OCI-LY1 (cell line): ENCODE measurements at regions not wholly inside any gene's neighbourhood (a gene's known extent, or its start where the extent isn't known, plus 50 kb on each side); places are given as distances from the start of the nearest gene placed in this dataset.

Experiments used
- H2AFZ ChIP-seq: fragments of 200-600 bp; sonication (generic), shearing (Covaris generic); 2 replicates; pipeline ENCODE4 v1.6.0; 2014; ENCODE audit warnings: antibody characterized with exemption, mild to moderate bottlenecking, low read length
- H3F3A ChIP-seq: fragments of 200-600 bp; sonication (generic), shearing (Covaris generic); 2 replicates; pipeline ENCODE4 v1.6.0; 2014; ENCODE audit warnings: mild to moderate bottlenecking, antibody characterized with exemption, low read length, moderate library complexity; ENCODE audit not compliant: insufficient read depth
- H3K27ac ChIP-seq: fragments of 200-600 bp; sonication (generic); 2 replicates; pipeline ENCODE4 v1.5.1; 2014; ENCODE audit warnings: low read length, mixed run types, mild to moderate bottlenecking, low read depth; ENCODE audit not compliant: poor library complexity, severe bottlenecking
- H3K27me3 ChIP-seq: fragments of 200-600 bp; sonication (generic); 2 replicates; pipeline ENCODE4 v1.6.0; 2014; ENCODE audit warnings: antibody characterized with exemption, mild to moderate bottlenecking, low read length, moderate library complexity; ENCODE audit not compliant: insufficient read depth
- H3K36me3 ChIP-seq: fragments of 200-600 bp; sonication (generic); 2 replicates; pipeline ENCODE4 v1.6.1; 2014; ENCODE audit warnings: mild to moderate bottlenecking, antibody characterized with exemption, low read length, moderate library complexity, mixed read lengths; ENCODE audit not compliant: insufficient read depth
- H3K4me1 ChIP-seq: fragments of 200-600 bp; sonication (generic); 2 replicates; pipeline ENCODE4 v1.5.1; 2014; ENCODE audit warnings: mild to moderate bottlenecking, low read length, moderate library complexity; ENCODE audit not compliant: insufficient read depth, severe bottlenecking
- H3K4me2 ChIP-seq: fragments of 200-600 bp; sonication (generic), shearing (Covaris generic); 2 replicates; pipeline ENCODE4 v1.6.1; 2014; ENCODE audit warnings: low read length
- H3K4me3 ChIP-seq: fragments of 200-600 bp; sonication (generic); 2 replicates; pipeline ENCODE4 v1.5.1; 2014; ENCODE audit warnings: low read length, low read depth, mild to moderate bottlenecking, mixed read lengths; ENCODE audit not compliant: poor library complexity, severe bottlenecking
- H3K79me2 ChIP-seq: fragments of 200-600 bp; shearing (Covaris generic); 2 replicates; pipeline ENCODE4 v1.6.1; 2016; ENCODE audit warnings: mixed run types, low read length, mixed read lengths; ENCODE audit not compliant: insufficient read depth
- H3K9ac ChIP-seq: fragments of 200-600 bp; sonication (generic), shearing (Covaris generic); 2 replicates; pipeline ENCODE4 v1.6.1; 2014; ENCODE audit warnings: mild to moderate bottlenecking, low read length, mixed read lengths
- H3K9me2 ChIP-seq: fragments of 200-600 bp; sonication (generic), shearing (Covaris generic); 2 replicates; pipeline ENCODE4 v1.6.1; 2014; ENCODE audit warnings: low read depth, mild to moderate bottlenecking, low read length, mixed read lengths
- H3K9me3 ChIP-seq: fragments of 200-600 bp; shearing (Covaris generic); 2 replicates; pipeline ENCODE4 v1.6.1; 2014; ENCODE audit warnings: low read length, mixed read lengths
- H4K20me1 ChIP-seq: fragments of 200-600 bp; sonication (generic), shearing (Covaris generic); 2 replicates; pipeline ENCODE4 v1.6.0; 2016; ENCODE audit warnings: mild to moderate bottlenecking, low read length; ENCODE audit not compliant: insufficient read depth
- EZH2 ChIP-seq: fragments of 200-600 bp; sonication (generic), shearing (Covaris generic); IDR thresholded peaks from 2 replicates; pipeline ENCODE4 v1.8.0; 2017; ENCODE audit warnings: borderline replicate concordance, mixed run types, mild to moderate bottlenecking, antibody characterized with exemption, low read length, moderate library complexity, mixed read lengths
- TF ChIP-seq, protein P1 (sequence below): fragments of 200-600 bp; sonication (generic), shearing (Covaris generic); IDR thresholded peaks from 2 replicates; pipeline ENCODE4 v1.5.1; 2017; ENCODE audit warnings: mild to moderate bottlenecking, antibody characterized with exemption, low read length, moderate library complexity, mixed read lengths

DNA sequence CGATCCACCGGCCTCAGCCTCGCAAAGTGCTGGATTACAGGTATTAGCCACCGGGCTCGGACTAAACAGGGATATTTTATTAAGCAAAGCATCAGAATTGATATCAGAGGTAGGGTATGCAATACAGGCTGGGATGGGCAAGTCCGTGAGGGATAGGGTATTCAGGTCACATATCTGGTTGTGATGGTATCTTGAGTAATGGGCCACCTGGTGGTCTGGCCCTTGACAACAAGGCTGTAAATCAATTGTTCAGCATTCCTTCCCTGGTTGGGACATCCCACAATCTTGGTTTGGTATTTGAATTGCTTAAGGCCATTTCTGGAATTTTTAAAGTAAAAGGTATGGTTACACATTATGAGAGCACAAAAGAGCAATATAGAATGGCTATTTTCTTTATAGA lies 1588.0 kb downstream of the SLITRK1 start:
- Histone ChIP-seq H3K27me3 (no peaks in the 10 kb centered on the region), H3K9ac (no peak overlapping the region), H3K4me3 (no peak overlapping the region), H3K27ac (no peak overlapping the region), H4K20me1 (no peaks in the 10 kb centered on the region), H3F3A (no peaks in the 10 kb centered on the region), H3K36me3 (no peaks in the 10 kb centered on the region), H3K4me2 (no peak overlapping the region), H3K79me2 (no peaks in the 10 kb centered on the region), H3K9me3 (no peaks in the 10 kb centered on the region), H3K9me2 (no peaks in the 10 kb centered on the region), H3K4me1 (no peaks in the 10 kb centered on the region), H2AFZ (no peak overlapping the region)
- TF ChIP-seq, protein P1, sequence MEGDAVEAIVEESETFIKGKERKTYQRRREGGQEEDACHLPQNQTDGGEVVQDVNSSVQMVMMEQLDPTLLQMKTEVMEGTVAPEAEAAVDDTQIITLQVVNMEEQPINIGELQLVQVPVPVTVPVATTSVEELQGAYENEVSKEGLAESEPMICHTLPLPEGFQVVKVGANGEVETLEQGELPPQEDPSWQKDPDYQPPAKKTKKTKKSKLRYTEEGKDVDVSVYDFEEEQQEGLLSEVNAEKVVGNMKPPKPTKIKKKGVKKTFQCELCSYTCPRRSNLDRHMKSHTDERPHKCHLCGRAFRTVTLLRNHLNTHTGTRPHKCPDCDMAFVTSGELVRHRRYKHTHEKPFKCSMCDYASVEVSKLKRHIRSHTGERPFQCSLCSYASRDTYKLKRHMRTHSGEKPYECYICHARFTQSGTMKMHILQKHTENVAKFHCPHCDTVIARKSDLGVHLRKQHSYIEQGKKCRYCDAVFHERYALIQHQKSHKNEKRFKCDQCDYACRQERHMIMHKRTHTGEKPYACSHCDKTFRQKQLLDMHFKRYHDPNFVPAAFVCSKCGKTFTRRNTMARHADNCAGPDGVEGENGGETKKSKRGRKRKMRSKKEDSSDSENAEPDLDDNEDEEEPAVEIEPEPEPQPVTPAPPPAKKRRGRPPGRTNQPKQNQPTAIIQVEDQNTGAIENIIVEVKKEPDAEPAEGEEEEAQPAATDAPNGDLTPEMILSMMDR = no peak
- TF ChIP-seq EZH2 = no peak

DNA sequence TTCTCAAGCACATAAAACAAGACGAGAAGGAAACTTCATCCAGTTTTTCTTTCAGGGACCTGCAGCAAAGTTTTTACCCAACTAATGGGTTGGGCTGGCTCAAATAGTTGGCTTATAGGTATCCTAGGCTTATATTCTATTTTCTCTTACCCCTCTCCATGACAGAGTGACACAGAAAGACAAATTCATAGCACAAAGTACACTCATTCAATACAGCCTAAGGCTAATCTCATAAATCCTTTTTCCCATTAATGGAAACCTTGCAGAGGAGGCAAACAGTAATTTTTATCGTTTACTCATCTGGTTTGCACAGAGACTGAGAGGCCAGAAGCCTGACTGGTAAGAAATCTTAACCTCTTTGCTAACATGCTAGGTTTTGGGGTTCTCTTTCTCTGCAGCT lies 1589.9 kb downstream of the SLITRK1 start:
- H3K4me2 ChIP-seq = no peak overlapping the region
- TF ChIP-seq, protein P1 = no peak
- no peak for TF ChIP-seq EZH2
- H3K4me3 ChIP-seq = no peak overlapping the region

DNA sequence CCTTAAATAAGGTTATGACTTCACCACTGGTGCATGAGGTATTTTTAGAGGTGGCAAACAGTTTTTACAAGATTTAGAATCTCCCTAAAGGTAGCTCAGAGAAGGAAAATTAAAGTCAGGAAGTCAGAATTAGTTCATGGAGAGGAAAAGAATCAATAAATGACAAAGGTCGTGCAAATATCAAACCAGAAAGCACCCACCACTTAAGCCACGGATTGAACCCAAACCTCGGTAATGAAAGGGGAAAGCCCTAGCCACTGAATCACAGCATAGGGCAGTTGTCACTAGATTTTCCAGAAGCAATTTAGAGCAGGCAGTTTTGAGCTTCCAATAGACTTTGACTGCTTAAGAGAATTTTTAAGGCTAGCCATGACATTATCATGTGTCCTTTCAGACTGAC lies 1590.4 kb downstream of the SLITRK1 start:
- H3K4me2 ChIP-seq = no peak overlapping the region
- H3K79me2 ChIP-seq = no peaks in the 10 kb centered on the region
- no peaks in the 10 kb centered on the region for H3K9me3 ChIP-seq
- H3F3A ChIP-seq = no peaks in the 10 kb centered on the region
- H3K27ac ChIP-seq = no peak overlapping the region
- H2AFZ ChIP-seq = no peak overlapping the region
- TF ChIP-seq EZH2 = no peak
- TF ChIP-seq, protein P1 = no peak
- no peaks in the 10 kb centered on the region for H3K36me3 ChIP-seq
- H3K9ac ChIP-seq = no peak overlapping the region
- H3K9me2 ChIP-seq = no peaks in the 10 kb centered on the region
- no peaks in the 10 kb centered on the region for H3K27me3 ChIP-seq
- no peaks in the 10 kb centered on the region for H3K4me1 ChIP-seq
- H3K4me3 ChIP-seq = no peak overlapping the region
- no peaks in the 10 kb centered on the region for H4K20me1 ChIP-seq

More for the DNA sequence above, 1589.9 kb downstream of the SLITRK1 start:
- no peaks in the 10 kb centered on the region for H3K9me3 ChIP-seq
- H3K27me3 ChIP-seq = no peaks in the 10 kb centered on the region
- H3K9me2 ChIP-seq = no peaks in the 10 kb centered on the region
- no peaks in the 10 kb centered on the region for H4K20me1 ChIP-seq
- H3F3A ChIP-seq = no peaks in the 10 kb centered on the region
- H3K79me2 ChIP-seq = no peaks in the 10 kb centered on the region
- H3K27ac ChIP-seq = no peak overlapping the region
- no peak overlapping the region for H2AFZ ChIP-seq
- H3K4me1 ChIP-seq = no peaks in the 10 kb centered on the region
- no peaks in the 10 kb centered on the region for H3K36me3 ChIP-seq
- H3K9ac ChIP-seq = no peak overlapping the region
